Panc1 (cell line): ENCODE measurements at regions not wholly inside any gene's neighbourhood (a gene's known extent, or its start where the extent isn't known, plus 50 kb on each side); places are given as distances from the start of the nearest gene placed in this dataset.

Experiments used
- ATAC-seq: fragments of 200-7000 bp; cut with Tn5 transposase; 2 replicates; pipeline ENCODE4 v1.9.1; 2020; ENCODE audit warnings: mild to moderate bottlenecking, moderate library complexity
- BruUV-seq: library from RNA; stranded (reverse); fragments of 400-500 nt; replicated peaks from 2 replicates; lab custom pipeline; 2021; lab: Mats Ljungman, UMichigan
- CTCF ChIA-PET: fragments of 300-600 bp; sonication (Branson Sonifier 250); formaldehyde crosslinking; loops from one replicate; lab custom pipeline; 2022; ENCODE audit warnings: antibody characterized with exemption; lab: Charles Lee
- POLR2A ChIA-PET: fragments of 300-600 bp; sonication (Branson Sonifier 250); formaldehyde crosslinking; loops from one replicate; lab custom pipeline; 2022; ENCODE audit warnings: antibody characterized with exemption; lab: Charles Lee
- DNase-seq: peaks from one replicate; pipeline ENCODE4 v3.0.0-alpha.2; 2010; ENCODE audit warnings: low read depth, low spot score
- H3K27ac ChIP-seq: 2 replicates; pipeline ENCODE4 v1.5.1; 2011; ENCODE audit warnings: mild to moderate bottlenecking, low read length, inconsistent platforms
- H3K27me3 ChIP-seq: fragments of 200-500 bp; sonication (Bioruptor generic); 2 replicates; pipeline ENCODE4 v1.6.0; 2014; ENCODE audit warnings: low read length, inconsistent platforms; ENCODE audit not compliant: control insufficient read depth, insufficient read depth
- H3K36me3 ChIP-seq: fragments of 200-500 bp; sonication (Bioruptor generic); 2 replicates; pipeline ENCODE4 v1.5.1; 2014; ENCODE audit warnings: inconsistent platforms, mild to moderate bottlenecking, low read length, moderate library complexity; ENCODE audit not compliant: control insufficient read depth, insufficient read depth
- H3K4me1 ChIP-seq: 2 replicates; pipeline ENCODE4 v1.5.1; 2011; ENCODE audit warnings: inconsistent platforms, mild to moderate bottlenecking, low read length, moderate library complexity; ENCODE audit not compliant: control insufficient read depth, insufficient read depth
- H3K4me3 ChIP-seq, 2 experiments: 2 replicates each; pipeline ENCODE4 v1.5.1; 2011 to 2012; ENCODE audit warnings: low read depth in 2 of 2, low read length in 2 of 2, mild to moderate bottlenecking in 2 of 2, inconsistent platforms in 1 of 2, moderate library complexity in 1 of 2
- H3K9me3 ChIP-seq: fragments of 200-500 bp; sonication (Bioruptor generic); 2 replicates; pipeline ENCODE4 v1.5.1; 2014; ENCODE audit warnings: low read depth, mild to moderate bottlenecking, inconsistent platforms, low read length, moderate library complexity; ENCODE audit not compliant: control insufficient read depth, insufficient read depth
- POLR2AphosphoS5 ChIP-seq: IDR thresholded peaks from 2 replicates; pipeline ENCODE4 v1.6.1; 2012; ENCODE audit warnings: mild to moderate bottlenecking, low read depth, low read length, moderate library complexity
- SIN3A ChIP-seq: IDR thresholded peaks from 2 replicates; pipeline ENCODE4 v1.6.1; 2012; ENCODE audit warnings: low read depth, mild to moderate bottlenecking, low read length, moderate library complexity, borderline replicate concordance; ENCODE audit not compliant: insufficient read depth
- TCF7L2 ChIP-seq: IDR thresholded peaks from 2 replicates; pipeline ENCODE4 v1.6.1; 2011; ENCODE audit warnings: mild to moderate bottlenecking, low read depth, low read length, inconsistent platforms
- in situ Hi-C: cut with HindIII; loops from 2 replicates; pipeline ENCODE4 v1.10.0; 2016; ENCODE audit warnings: low sequenced_read_pairs, low pct_unique_long_range_greater_than_20kb
- intact Hi-C: fragments of 100-400 bp; cut with micrococcal nuclease; formaldehyde crosslinking; loops from one replicate; pipeline ENCODE4 v1.10.0; 2022; ENCODE audit not compliant: unreplicated experiment
- TF ChIP-seq, protein P1 (sequence below): fragments of 450-650 bp; IDR thresholded peaks from 2 replicates; pipeline ENCODE4 v1.5.1; 2017; ENCODE audit warnings: mild to moderate bottlenecking
- TF ChIP-seq, protein P2 (sequence below), 2 experiments: IDR thresholded peaks; 2 replicates each; pipeline ENCODE4 v1.6.1; 2011 to 2012; ENCODE audit warnings: low read depth in 2 of 2, control low read depth in 1 of 2, low read length in 1 of 2, mild to moderate bottlenecking in 1 of 2, moderate library complexity in 1 of 2; ENCODE audit not compliant: insufficient read depth in 1 of 2

DNA sequence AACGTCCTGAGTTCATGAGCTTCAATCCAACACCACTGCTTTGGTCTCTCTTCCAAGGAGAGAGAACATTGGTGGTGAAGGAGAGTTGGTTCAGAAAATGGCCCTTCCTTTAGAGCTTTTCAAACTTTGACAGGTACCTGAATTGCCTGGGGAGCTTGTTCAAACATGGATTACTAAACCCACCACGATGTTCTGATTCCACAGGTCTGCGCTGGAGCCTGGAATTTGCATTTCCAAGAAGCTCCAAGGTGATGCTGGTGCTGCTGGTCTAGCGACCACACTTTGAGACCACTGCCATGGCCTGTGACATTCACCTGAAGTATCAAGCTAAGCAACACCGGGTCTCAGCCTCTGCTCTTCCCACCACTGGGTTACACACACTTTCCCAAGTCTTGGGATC, 60.2 kb downstream of the GSX1 start:
- no TSS peak for BruUV-seq
- intact Hi-C loops (no loop called here), in situ Hi-C loops (no loop called here)
- Histone ChIP-seq H3K27me3 (no peaks in the 10 kb centered on the region), H3K9me3 (no peaks in the 10 kb centered on the region), H3K36me3 (no peaks in the 10 kb centered on the region), H3K4me3 (no peak overlapping the region), H3K27ac (no peak overlapping the region), H3K4me1 (no peaks in the 10 kb centered on the region)
- DNase-seq, result no peak
- no peak for TF ChIP-seq TCF7L2
- TF ChIP-seq POLR2AphosphoS5, result no peak
- no peak for TF ChIP-seq SIN3A
- TF ChIP-seq, protein P1, sequence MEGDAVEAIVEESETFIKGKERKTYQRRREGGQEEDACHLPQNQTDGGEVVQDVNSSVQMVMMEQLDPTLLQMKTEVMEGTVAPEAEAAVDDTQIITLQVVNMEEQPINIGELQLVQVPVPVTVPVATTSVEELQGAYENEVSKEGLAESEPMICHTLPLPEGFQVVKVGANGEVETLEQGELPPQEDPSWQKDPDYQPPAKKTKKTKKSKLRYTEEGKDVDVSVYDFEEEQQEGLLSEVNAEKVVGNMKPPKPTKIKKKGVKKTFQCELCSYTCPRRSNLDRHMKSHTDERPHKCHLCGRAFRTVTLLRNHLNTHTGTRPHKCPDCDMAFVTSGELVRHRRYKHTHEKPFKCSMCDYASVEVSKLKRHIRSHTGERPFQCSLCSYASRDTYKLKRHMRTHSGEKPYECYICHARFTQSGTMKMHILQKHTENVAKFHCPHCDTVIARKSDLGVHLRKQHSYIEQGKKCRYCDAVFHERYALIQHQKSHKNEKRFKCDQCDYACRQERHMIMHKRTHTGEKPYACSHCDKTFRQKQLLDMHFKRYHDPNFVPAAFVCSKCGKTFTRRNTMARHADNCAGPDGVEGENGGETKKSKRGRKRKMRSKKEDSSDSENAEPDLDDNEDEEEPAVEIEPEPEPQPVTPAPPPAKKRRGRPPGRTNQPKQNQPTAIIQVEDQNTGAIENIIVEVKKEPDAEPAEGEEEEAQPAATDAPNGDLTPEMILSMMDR, result no peak
- TF ChIP-seq, protein P2, sequence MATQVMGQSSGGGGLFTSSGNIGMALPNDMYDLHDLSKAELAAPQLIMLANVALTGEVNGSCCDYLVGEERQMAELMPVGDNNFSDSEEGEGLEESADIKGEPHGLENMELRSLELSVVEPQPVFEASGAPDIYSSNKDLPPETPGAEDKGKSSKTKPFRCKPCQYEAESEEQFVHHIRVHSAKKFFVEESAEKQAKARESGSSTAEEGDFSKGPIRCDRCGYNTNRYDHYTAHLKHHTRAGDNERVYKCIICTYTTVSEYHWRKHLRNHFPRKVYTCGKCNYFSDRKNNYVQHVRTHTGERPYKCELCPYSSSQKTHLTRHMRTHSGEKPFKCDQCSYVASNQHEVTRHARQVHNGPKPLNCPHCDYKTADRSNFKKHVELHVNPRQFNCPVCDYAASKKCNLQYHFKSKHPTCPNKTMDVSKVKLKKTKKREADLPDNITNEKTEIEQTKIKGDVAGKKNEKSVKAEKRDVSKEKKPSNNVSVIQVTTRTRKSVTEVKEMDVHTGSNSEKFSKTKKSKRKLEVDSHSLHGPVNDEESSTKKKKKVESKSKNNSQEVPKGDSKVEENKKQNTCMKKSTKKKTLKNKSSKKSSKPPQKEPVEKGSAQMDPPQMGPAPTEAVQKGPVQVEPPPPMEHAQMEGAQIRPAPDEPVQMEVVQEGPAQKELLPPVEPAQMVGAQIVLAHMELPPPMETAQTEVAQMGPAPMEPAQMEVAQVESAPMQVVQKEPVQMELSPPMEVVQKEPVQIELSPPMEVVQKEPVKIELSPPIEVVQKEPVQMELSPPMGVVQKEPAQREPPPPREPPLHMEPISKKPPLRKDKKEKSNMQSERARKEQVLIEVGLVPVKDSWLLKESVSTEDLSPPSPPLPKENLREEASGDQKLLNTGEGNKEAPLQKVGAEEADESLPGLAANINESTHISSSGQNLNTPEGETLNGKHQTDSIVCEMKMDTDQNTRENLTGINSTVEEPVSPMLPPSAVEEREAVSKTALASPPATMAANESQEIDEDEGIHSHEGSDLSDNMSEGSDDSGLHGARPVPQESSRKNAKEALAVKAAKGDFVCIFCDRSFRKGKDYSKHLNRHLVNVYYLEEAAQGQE (IDR thresholded peaks at IDR 0.05; ENCODE audit: insufficient read depth in 1 of 2, low read depth in 2 of 2, low read length in 1 of 2), result no peak
- ChIA-PET CTCF (no interaction called here), POLR2A (no interaction called here)
- ATAC-seq, result no peak

DNA sequence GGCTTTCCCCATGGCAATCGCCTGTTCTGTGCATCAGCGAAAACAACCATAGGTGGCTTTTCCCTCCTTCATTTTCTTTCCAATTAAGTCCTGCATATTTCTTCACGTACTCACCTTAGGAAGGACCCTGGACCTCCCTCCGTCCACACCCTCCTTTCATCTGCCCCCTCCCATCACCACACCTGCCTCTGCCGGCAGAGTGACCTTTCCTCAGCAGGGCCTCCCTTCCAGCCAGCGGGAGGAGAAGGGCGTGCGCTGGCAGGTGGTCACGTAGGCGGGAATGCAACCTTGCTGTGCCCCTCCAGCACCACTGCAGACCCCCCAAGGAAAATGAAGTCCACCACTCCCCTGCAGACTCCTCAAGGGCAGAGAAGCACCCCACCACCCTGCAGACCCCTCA, 61.1 kb downstream of the GSX1 start:
- no peak overlapping the region for H3K27ac ChIP-seq
- H3K36me3 ChIP-seq, result no peaks in the 10 kb centered on the region
- ChIA-PET POLR2A (no interaction called here), CTCF (no interaction called here)
- ATAC-seq (no peak), DNase-seq (no peak)
- BruUV-seq, result no TSS peak
- in situ Hi-C loops, result no loop called here
- H3K27me3 ChIP-seq, result no peaks in the 10 kb centered on the region
- no peaks in the 10 kb centered on the region for H3K9me3 ChIP-seq
- TF ChIP-seq POLR2AphosphoS5, result no peak
- TF ChIP-seq, protein P1, result no peak
- TF ChIP-seq, protein P2 (IDR thresholded peaks at IDR 0.05; ENCODE audit: insufficient read depth in 1 of 2, low read depth in 2 of 2, low read length in 1 of 2), result no peak
- no peak for TF ChIP-seq SIN3A
- no peak for TF ChIP-seq TCF7L2
- no peaks in the 10 kb centered on the region for H3K4me1 ChIP-seq
- H3K4me3 ChIP-seq, result no peak overlapping the region
- intact Hi-C loops, result no loop called here
